ENCODE measurements at regions not wholly inside any gene's neighbourhood (a gene's known extent, or its start where the extent isn't known, plus 50 kb on each side); places are given as distances from the start of the nearest gene placed in this dataset.

DNA sequence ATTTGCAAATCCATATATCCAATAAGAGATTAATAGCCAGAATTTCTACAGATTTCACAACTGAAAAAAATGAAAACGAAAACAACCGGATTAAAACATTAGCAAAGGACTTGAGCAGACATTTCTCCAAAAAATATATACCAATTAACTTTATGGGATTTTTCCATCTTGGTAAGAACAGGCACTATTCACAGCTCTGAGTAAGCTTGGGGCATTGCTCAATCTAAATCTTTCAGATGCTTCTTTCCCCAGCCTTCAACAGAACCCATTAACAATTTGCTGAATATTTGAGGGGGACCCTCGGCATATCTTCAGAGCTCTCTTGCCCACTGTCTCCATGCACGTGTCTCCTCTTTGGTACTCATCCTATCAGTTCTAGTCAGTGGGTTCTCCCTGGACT, 111.7 kb upstream of the CD93 start:
- TF ChIP-seq, protein P1, sequence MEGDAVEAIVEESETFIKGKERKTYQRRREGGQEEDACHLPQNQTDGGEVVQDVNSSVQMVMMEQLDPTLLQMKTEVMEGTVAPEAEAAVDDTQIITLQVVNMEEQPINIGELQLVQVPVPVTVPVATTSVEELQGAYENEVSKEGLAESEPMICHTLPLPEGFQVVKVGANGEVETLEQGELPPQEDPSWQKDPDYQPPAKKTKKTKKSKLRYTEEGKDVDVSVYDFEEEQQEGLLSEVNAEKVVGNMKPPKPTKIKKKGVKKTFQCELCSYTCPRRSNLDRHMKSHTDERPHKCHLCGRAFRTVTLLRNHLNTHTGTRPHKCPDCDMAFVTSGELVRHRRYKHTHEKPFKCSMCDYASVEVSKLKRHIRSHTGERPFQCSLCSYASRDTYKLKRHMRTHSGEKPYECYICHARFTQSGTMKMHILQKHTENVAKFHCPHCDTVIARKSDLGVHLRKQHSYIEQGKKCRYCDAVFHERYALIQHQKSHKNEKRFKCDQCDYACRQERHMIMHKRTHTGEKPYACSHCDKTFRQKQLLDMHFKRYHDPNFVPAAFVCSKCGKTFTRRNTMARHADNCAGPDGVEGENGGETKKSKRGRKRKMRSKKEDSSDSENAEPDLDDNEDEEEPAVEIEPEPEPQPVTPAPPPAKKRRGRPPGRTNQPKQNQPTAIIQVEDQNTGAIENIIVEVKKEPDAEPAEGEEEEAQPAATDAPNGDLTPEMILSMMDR (conservative IDR thresholded peaks at IDR 0.05), result no peak
- TF ChIP-seq ZFX (IDR thresholded peaks at IDR 0.05), result no peak
- no peak overlapping the region for H3K27ac ChIP-seq

DNA sequence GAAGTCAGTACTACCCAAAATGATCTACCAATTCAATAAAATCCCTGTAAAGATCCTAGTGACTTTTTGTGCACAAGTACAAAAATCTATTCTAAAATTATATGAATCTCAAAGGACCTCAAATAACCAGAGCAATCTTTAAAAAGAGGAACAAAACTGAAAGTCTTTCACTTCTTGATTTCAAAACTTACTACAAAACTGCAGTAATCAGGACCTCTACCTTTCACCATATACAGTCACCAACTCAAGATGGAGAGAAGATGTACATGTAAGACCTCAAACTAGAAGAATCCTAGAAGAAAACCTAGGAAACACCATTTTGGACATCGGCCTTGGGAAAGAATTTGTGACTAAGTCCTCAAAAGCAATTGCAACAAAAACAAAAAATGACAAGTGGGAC, 109.5 kb upstream of the CD93 start:
- no peak overlapping the region for H3K27ac ChIP-seq
- TF ChIP-seq, protein P1 (conservative IDR thresholded peaks at IDR 0.05), result no peak
- TF ChIP-seq ZFX (IDR thresholded peaks at IDR 0.05), result no peak

DNA sequence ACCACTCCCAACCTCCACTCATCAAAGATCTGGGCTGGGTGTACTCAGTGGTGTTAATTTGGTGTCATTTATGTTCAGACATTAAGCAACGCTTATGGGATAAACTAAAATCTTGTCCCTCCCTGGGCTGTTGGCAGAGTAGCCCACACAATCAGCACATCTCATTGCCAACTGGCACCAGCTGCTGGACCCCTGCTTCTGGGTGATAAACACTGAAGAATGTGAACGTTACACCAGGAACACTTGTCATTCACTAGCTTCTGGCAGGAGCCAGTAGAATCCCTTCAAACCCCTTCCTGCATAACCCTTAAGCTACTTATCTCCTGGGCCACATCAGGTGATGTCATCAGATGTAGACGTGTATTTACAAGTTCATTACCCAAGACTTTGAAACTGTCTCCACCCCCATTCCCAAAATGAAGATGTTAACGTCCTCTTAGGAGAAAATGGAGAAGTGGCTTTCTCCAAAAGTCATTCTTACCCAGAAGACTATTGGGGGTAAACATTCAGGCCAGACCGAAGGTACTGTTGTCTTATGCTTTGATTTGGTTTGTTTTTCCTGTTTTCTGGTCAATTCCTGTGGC, 107.8 kb upstream of the CD93 start:
- TF ChIP-seq, protein P1 (conservative IDR thresholded peaks at IDR 0.05), result no peak
- no peak for TF ChIP-seq ZFX (IDR thresholded peaks at IDR 0.05)
- H3K27ac ChIP-seq, result no peak overlapping the region

DNA sequence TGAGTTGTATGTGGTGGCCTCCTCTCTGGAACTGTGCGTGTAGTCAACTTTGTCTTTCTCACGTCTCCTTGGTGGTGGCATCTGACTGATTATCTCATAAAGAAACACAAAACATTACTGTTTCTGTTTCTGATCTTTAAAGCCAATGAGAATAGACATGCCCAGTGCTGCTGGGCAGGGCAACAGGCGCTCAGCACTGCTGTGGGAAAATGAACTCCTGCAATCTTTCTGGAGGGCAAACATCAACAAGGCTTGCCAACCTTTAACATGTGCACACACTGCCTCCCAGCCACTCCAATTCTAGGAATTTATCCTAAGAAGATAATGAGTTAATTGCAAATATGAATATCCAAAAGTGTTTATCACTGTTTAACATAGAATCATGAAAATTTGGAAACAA, 106.3 kb upstream of the CD93 start:
- no peak for TF ChIP-seq ZFX (IDR thresholded peaks at IDR 0.05)
- TF ChIP-seq, protein P1 (conservative IDR thresholded peaks at IDR 0.05), result no peak
- no peak overlapping the region for H3K27ac ChIP-seq

DNA sequence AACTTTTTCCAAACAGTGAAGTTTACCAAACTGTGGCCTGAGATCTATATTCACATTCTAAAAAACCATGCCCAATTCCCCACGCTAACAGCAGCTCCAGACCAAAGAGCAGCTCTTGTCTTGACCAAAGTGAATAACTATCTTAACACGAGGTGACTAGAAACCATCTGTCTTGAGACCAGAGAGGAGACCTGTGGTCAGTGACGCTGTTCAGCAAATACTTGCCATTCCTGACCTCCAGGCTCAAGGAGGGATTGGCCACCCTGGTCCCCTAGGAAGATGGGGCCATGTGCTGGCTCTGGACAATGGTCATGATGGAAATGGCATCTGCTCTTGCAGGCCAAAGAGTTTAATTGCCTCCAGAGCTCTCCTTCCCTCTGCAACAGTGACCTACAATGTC, 104.4 kb upstream of the CD93 start:
- TF ChIP-seq, protein P1 (conservative IDR thresholded peaks at IDR 0.05), result no peak
- TF ChIP-seq ZFX (IDR thresholded peaks at IDR 0.05), result no peak
- H3K27ac ChIP-seq, result no peak overlapping the region

DNA sequence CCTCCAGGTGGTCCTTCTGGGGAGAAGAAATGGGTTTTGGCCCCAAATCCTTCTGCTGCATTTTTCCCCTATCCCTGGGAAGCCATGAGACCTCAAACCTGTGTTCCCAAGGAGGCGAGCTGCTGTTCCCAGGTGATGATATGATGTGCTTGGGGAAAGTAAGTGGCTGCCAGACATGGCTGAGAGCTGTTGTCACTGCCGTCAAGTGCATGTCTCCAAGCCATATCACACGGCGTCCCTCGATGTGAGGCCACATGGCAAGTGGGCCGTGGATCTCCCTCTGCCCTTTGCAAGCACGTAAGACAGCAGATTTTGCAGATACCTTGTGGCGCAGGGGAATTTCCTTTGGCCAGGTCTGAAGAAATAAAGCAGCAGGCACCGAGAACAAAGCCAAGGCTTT, 103.7 kb upstream of the CD93 start:
- no peak overlapping the region for H3K27ac ChIP-seq
- TF ChIP-seq, protein P1 (conservative IDR thresholded peaks at IDR 0.05), result no peak
- TF ChIP-seq ZFX (IDR thresholded peaks at IDR 0.05), result no peak

DNA sequence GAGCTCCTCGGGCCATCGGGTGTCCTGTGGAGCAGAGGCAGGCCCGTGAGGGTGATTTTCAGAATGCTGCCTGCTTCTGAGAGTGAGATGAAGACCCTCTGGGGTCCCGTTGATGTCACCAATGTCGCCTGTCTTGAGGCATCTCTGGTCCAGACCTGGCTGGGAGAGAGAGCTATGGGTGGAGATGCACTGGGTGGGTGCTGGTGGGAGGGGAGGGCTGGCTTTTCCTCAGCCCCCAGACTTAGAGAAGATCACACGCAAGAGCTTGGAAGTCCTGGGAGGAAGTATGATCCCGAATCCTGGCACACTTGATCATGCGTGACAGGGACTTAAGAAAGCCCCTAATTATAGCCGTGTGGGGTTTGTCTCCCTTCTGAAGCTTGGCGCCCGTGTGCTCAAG, 103.2 kb upstream of the CD93 start:
- no peak overlapping the region for H3K27ac ChIP-seq
- no peak for TF ChIP-seq ZFX (IDR thresholded peaks at IDR 0.05)
- TF ChIP-seq, protein P1 (conservative IDR thresholded peaks at IDR 0.05), result no peak
